NOMO-1 treated with dmso at 0.1 percent for 144 hours (cell line): ENCODE measurements at regions not wholly inside any gene's neighbourhood (a gene's known extent, or its start where the extent isn't known, plus 50 kb on each side); places are given as distances from the start of the nearest gene placed in this dataset.
"Not testable (repeated sequence)": the region's sequence is repeated elsewhere in the genome, so short reads cannot be mapped to it uniquely, and the experiment has no call there.

ENCODE experiments used
- DNase-seq: peaks from one replicate; lab custom pipeline; 2025; ENCODE audit not compliant: unreplicated experiment; lab: John Stamatoyannopoulos, UW

DNA sequence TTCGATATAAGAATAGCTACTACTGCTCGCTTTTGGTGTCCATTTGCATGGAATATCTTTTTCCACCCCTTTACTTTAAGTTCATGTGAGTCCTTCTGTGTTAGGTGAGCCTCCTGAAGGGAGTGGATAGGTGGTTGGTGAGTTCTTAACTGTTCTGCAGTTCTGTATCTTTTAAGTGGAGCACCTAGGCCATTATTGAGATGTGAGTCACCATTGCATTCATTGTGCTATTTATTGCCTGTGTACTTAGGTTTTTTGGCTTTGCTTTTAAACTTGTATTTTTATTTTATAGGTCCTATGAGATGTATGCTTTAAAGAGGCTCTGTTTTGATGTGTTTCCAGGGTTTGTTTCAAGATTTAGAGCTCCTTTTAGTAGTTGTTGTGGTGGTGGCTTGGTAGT lies 1430.8 kb downstream of the REEP3 start:
- DNase-seq: no peak

DNA sequence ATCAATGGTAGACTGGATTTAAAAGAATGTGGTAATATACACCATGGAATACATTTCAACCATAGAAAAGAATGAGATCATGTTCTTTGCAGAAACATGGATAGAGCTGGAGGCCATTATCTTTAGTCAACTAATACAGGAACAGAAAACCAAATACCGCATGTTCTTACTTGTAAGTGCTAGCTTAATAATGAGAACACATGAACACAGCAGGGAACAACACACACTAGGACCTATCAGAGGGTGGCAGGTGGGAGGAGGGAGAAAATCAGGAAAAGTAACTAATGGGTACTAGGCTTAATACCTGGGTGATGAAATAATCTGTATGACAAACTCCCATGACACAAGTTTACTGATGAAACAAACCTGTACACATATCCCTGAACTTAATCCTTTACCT lies 1435.2 kb downstream of the REEP3 start:
- no peak for DNase-seq

DNA sequence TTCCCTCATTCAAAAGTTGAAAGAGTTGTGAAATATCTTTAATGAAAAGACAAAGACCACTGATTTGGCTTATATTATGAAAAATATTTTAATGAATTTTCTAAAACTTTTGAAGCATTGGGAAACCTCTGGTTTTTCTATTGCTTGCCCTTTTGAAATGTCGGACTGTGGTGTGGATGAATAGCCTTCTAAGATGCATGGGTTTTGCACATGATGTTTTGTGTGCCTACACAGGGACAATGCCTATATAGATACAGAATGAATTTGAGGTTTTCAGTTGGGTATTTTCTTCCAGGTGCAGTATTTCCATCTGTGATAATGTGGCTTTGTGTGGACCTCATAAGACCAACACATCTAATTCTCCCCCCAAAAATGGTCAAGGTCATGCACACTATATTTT lies 1437.9 kb downstream of the REEP3 start:
- no peak for DNase-seq

DNA sequence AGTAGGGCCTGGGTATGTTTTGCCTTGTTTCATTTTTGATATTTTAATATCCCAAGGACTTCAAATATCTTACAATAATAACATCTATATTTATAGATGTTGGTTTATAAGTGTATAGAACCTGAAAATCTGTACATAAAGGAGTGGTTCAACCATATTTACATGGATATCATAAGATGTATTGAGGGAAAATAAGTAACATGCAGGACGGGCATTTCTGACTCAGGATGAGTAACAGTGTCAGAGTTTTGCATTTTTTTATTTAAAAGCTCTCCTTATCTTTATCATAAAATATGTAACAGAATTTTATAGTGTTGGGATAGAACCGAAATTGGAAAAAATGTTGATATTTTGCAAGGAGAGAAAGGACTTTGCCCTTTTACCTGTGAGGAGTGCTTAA lies 1438.7 kb downstream of the REEP3 start:
- no peak for DNase-seq

DNA sequence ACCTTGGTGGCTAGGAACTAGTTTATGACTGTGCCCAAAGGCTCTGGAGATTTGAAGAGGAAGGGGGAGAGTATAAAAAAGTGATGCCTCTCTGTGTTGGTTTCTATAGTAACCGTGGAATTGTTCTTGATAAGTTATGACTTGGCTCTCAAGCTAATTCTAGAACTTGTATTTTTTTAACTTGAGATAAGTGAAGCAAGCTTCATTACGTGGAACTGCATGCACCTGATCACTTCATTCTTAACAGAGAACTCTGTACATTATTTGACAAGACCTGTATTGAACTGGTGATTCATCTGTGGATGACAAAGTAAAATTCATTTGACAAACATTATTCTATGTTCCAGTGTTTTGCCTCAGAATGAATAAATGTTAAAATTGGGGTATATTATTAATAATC lies 1452.2 kb downstream of the REEP3 start:
- no peak for DNase-seq

DNA sequence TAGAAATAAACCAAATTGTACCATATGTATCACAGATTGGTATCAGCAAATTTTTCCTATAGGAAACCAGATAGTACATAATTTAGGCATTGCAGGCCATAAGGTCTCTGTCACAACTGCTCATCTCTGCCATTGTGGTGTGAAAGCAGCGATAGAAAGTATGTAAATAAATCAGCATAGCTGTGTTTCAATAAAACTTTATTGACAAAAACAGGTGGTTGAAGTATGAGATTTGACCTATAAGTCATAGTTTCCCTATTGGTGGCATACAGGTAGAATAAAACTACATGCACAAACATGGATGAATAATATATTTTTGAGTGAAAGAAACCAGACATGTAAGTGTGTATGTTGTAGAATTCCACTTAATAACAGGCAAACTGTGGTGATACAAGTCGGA lies 1454.9 kb downstream of the REEP3 start:
- DNase-seq: no peak

DNA sequence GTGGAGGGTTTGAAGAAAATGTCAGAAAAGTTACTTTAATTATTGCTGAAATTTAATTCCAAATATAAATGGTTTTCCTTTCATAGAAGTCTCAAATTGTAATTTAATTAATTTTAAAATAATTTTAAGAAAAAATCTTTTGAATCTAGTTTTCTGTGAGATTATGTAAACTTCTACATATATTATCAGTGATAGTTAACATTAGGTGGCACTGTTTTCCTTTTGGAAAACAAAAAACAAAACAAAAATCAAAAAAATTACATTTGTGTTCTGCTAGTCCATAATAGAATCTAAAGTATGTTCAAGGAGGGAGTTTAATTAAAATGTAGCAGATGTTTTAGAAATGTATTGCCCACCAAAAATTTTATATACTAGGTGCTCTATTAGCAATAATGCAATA lies 1456.7 kb downstream of the REEP3 start:
- DNase-seq: no peak

DNA sequence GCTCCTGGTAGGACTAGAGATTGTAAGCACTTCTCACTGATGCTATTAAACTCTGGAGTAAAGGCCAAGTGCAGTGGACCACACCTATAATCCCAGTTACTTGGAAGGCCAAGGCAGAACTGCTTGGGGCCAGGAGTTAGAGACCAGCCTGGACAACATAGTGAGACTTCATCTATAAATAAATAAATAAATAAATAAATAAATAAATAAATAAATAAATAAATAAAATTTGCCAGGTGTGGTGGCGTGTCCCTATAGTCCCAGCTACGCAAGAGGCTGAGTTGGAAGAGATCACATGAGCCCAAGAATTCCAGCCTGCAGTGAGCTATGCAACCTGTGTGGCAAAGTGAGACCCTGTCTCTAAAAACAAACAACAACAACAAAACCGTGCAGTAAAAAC lies 1475.7 kb downstream of the REEP3 start:
- DNase-seq: no peak

DNA sequence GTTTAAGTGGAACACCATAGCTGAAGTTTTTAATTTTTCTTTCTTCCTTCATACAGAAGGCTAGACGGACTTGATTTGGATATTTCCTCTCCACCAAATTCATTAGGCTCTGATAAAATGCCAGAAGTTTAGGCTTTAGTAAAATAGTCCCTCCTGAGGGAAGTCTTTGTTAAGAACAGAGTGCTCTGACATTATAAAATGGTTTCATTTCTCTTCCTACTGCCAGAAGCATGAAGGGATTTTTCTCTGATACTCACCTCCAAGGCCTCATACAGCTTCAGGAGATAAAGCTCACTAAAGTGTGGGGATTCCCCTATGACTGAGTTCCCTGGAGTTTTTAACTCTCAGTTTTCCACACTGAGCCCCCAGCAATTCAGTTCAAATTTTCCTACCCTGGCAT lies 1489.6 kb downstream of the REEP3 start:
- DNase-seq: no peak

DNA sequence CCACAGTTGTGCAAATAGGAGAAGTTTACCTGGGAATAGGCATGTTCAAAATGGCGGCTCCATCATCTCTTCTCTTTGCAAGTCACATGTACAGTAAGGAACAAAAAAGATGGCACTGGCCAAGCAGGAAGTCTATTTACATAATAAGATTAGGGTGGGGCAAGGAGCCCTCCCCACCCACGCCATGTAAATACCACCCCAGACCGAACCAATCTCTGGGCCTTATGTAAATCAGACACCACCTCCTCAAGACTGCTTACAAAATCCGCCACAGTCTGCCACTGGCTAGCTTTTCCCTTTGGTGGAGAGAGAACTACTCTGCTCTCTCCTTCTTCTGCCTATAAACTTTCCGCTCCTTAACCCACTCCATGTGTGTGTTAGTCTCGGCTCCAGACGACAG lies 1496.3 kb downstream of the REEP3 start:
- no peak for DNase-seq

DNA sequence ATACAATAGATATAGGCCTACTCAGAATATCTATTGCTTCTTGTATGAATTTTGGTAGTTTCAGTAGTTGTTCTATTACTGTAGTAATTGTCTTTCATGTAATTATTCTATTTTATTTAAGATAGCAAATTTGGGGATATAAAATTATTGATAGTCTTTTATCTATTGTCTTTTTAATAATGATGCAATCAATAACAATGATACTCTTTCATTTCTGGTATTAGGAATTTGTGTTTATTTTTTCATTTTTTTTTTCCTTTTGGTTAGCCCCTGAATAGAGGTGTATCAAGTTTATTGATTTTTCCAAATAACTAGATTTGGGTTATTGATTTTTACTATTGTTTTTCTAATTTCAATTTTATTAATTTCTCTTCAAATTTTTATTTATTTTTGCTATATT lies 1503.7 kb downstream of the REEP3 start:
- no peak for DNase-seq

DNA sequence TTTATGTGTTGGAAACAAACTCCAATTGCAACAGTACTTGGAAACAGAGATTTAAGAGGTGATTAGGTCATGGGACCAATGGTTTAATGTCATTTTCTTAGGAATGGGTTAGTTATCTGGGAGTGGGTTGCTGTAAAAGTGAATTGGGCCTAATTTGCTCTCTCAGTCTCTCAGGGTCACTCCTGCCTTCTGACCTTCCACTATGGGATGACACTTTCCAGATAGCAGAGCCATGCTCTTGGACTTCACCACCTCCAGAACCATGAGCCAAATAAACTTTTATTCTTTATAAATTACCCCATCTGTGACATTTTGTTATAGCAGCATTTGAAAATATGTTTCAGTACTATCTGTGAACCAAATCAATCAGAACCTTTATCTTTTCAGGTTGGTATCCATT lies 1509.1 kb downstream of the REEP3 start:
- no peak for DNase-seq

DNA sequence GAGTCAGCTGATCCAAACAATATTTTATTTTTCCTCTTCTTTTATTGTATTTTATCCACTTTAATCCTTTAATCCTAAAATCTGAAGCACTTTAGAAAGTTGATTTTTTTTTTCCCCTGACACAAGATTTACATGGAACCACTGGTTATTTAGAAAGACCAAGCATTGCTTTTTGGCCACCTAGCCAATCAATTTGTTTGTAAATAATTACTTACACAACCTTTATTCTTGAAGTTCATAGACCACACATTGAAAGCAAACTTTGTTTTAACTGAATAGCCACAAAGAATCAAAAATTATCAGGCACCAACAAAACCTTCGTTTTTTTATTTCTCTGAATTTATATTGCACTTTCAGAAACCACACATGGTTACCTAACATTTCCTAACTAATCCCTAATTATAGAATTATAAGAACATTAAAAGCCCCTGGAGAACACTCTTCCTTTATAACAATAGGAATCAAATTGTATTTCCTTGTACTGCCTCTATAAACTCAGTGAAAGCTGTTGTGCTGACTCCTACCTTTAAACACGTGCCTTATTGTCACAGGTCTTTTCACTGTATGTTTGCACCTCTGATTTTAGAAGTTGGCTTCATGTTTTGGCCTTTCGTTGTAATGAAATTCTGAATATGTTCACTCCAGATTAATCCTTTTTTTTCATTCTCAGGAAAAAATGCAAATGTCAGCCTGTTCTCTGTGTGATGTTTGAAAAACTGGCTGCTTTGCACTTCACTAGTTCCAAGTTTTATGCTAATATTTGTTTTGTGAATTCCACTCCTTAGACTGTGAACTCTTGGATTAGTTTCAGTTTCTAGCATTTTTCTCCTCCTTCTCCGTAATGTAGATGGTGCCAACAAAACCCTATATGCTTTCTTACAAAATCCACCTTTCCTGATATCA lies 1511.9 kb downstream of the REEP3 start:
- DNase-seq: no peak

DNA sequence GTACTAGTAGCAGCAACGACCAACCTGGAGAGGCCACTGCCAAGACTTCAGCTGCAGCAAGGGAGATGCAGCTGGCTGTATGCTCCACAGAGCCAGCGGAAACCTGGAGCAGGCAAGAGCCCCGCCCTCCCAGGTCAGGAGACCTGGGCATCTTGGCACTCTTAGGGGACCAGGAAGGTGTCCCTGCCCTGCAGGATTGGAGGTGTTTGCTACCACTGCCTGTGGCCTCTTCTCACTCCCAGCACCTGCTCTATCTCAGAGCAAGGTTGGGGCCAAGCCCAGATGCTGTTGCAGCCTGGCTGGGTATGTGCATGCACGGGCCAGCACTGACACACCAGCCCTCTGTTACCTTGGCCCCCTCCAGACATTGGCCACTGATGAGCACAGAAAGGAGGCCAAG lies 1512.8 kb downstream of the REEP3 start:
- DNase-seq: no peak

DNA sequence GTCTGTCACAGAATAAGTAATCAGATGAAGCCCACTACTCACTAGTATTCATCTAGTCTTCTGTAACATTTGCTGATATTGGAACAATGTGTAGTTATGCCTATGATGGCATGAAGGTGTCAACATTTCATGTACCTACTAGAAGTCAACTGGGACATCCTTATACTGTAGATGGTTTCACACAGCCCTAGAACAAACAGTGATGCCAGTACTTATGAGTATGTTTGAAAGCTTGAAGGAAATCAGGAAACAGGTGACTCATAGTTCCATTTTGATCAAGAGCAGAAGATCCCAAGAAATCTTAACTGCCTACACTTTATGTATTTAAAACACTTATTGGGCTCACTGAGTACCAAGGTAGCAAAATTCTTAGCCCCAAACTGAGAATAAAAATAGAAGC lies 1519.6 kb downstream of the REEP3 start:
- DNase-seq: no peak

DNA sequence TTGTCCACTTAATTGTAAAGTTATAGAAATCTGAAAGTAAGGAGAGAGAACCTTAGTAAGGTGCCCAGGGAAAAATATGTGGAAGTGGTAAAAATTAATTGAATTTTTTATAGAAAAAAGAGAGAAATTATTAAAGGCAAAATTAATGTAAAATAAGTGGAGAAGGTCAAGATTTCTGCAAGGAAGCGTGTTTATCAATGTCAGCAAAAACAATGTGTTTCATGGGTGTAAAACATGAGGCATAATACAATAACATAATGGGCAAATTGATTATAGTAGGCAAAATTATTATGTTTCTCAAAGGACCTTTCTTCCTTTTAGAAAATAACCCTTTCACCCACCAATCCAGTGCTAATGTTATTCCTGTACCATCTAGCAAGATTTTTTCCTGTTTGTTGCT lies 1520.1 kb downstream of the REEP3 start:
- no peak for DNase-seq

DNA sequence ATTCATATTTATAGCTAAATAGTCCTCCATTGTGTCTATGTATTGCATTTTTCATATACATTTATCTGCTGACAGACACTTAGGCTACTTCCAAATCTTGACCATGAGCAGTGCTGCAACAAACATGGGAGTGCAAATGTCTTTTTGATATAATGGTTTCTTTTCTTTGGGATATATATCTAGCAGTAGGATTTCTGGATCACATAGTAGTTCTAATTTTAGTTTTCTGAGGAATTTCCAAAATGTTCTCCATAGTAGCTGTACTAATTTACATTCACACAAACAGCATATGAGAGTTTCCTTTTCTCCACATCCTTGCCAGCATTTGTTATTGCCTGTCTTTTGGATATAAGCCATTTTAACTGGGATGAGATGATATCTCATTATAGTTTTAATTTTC lies 1521.3 kb downstream of the REEP3 start:
- DNase-seq: no peak

DNA sequence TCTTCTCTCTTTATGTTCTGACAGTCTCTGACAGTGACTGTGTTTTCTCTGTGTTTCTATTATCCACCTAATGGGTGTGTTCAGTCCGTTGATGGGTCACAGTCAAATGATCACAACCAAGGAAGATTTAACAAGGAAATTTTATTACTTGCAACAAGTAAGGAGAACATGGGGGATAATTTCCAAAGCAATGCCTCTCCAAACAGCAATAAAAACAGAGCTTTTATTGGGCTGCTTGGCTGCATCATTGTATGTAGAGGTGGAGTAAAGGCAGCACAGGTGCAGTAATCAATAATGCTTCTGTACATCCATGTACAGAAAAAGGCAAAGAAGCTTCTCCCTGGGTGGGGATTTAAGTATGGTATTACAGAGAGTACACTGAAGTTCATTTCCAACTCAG lies 1525.6 kb downstream of the REEP3 start:
- DNase-seq: no peak

DNA sequence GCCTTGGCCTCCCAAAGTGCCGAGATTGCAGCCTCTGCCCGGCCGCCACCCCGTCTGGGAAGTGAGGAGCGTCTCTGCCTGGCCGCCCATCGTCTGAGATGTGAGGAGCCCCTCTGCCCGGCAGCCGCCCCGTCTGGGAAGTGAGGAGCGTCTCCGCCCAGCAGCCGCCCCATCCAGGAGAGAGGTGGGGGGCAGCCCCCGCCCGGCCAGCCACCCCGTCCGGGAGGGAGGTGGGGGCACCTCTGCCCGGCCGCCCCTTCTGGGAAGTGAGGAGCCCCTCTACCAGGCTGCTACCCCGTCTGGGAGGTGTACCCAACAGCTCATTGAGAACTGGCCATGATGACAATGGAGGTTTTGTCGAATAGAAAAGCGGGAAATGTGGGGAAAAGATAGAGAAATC lies 1530.9 kb downstream of the REEP3 start:
- DNase-seq: not testable (repeated sequence)

DNA sequence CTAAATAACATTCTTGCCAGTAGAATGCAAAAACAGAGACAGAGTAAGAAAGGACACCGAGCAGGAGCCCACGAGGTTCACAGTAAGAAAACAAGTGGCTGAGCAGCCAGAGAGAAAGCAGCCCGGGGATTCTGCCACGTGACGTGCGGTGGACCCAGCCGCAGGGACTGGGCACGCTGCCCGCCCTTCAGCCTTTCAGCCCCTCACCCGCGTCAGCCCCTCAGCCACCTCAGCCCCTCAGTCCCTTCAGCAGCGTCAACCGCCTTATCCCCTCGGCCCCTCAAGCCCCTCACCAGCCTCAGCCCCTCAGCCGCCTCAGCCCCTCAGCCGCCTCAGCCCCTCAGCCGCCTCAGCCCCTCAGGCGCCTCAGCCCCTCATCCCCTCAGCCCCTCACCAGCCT lies 1532.2 kb downstream of the REEP3 start:
- not testable (repeated sequence) for DNase-seq

DNA sequence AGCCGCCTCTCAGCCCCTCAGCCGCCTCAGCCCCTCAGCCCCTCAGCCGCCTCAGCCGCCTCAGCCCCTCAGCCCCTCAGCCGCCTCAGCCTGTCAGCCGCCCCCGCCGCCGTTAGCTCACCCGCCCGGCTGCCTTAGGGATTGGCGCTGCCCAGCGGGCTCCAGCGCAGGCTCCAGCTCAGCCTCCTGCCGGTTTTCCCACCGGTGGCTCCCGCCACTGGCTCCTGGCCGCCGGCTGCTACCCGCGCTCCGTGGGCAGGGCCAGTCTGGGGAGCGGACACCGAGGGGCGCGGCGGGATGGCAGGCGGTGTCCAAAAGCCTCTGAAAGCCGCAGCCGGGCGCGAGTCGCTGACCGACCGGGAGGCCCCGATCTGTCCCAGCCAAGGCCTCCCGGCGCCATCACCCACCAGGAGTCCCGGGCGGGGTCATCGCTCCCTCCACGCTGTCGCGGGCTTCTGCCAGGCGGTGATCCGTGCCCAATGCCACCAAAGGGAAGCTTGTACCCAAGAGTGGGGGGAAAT lies 1532.7 kb downstream of the REEP3 start:
- not testable (repeated sequence) for DNase-seq

DNA sequence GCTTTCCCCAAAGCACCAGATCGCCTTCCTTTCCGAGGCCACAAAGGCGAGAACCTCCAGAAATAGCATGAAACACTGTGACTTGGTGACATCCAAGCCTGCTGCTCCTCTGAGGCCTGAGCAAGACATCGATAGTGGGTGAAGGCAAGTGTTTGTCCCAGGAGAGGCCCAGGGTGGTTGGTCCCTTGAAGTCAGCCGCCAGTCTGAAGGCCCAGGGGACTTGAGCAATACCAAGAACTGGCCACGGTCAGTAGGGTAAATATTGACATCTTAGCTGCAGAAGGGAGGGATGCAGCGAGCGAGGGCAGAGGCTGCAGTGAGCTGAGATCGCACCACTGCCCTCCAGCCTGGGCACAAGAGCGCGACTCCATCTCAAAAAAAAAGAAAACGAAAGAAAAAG lies 1533.5 kb downstream of the REEP3 start:
- not testable (repeated sequence) for DNase-seq

DNA sequence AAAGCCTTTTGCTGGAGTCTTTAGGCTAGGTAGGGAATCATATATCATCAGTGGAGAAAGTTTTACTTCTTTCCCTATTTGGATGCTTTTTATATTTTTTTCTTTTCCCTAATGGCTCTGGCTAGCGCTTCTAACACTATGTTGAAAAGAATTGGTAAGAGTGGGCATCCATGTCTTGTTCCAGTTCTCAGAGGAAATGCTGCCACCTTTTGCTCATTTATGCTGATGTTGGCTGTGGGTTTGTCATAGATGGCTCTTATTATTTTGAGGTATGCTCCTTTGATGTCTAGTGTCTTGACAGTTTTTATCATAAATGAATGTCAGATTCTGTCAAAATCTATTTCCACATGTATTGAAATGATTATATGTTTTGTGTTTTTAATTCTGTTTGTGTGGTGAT lies 1544.1 kb downstream of the REEP3 start:
- DNase-seq: no peak
